Stimulated activated CD4-positive, alpha-beta T cell treated with anti-CD3 and anti-CD28 coated beads, Interleukin-1b, Interleukin-23, amount 100 ng/mL, for 24 hours (primary cell): ENCODE measurements at regions not wholly inside any gene's neighbourhood (a gene's known extent, or its start where the extent isn't known, plus 50 kb on each side); places are given as distances from the start of the nearest gene placed in this dataset.

Source experiments
- DNase-seq, 4 experiments: peaks; one replicate each; pipeline ENCODE4 v3.0.0-alpha.2; 2020; ENCODE audit warnings: low read depth in 4 of 4, low spot score in 1 of 4

DNA sequence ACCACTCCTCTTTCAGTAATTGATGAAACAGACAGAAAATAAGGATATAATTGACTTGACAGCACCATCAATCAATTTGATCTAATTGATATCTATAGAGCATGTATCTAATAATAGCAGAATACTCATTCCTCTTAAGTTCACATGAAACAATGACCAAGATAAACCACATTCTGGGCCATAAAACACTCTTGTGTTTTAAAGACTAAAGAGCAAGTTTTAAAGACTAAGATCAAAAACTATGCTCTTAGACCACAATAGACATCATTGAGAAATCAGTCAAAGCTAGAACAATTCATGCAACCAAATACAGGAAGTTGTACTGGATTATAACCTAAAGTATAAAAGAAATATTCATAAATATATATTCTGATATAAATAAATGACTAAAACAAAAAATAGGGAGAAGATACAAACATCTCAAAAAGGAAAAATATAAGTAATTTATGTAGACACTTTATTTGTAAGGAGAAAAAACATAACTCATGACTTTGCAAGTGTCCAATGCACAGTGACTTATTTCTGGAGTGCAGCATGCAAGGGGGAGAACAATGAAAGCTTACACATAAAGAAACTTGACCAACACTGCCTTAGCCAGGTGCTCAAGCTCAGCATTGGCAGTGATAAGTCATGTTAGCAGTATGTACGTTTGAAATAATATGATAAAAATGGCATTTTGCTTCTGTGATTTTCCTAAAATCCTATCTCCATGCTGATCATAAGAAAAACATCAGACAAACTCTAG, 312.7 kb upstream of the IGFBP3 start:
- no peak for DNase-seq

DNA sequence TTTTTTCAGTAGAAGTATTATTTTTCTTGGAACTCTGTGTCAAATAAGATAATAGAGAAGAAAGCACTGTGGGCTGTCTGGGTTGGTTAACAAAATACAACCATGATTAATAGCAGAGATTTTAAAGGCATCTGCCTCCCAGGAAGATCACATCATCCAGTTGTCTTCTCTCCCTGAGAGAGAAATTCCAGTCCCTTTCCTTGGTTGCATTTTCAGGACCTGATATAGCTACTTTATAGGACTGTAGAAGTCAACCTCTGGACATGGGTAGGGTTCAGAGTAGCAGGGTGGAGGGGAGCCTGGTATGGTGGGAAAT, 309.9 kb upstream of the IGFBP3 start:
- DNase-seq, result no peak

DNA sequence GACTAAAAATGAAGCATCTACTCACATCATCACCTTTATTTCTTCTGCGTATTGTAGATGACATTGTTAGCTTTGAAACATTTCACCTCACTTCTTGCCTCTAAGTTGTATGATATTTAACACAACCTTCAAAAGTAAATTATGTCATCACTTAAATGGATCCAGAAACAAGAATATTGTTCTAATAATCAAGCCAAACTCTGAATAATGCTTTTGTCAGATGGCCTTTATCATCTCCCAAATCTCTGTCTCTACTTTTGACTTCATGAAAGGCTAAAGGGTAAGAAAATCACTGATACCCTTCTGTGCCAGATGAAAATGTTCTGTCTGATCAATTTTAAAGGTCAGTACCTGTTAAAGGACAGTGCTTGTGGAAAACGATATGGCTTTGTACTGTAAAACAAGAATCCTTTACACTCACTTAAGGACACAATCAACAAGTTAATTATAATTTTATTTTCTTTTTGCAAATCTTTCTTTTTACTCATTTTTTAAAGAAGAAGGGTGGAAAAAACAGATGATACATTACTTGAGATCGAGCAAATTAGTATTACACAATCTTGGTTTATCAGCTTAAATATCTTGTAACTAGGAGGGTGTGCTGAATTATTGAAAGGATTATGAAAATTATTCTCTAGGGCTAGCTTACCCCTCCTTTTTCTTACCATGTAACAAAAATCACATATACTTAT, 309.4 kb upstream of the IGFBP3 start:
- no peak for DNase-seq

DNA sequence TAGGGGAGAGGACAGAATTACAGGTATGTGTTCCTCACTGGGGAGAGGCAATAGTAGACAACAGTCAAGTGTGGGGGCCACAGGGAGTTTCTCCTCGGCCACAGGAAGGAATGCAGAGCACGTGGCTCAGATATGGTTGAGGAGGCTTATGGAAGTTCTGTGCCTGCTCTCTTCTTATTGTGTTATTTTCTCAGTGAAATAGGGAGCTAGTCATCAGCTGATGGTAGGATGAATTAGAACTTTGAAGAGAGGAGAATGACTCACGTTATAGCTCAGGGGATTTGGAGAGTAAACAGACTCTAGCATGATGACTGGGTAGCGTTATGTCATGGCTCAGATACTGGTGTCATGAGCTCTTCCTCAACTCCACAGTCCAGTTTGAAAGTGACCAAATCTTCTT, 308.3 kb upstream of the IGFBP3 start:
- DNase-seq, result no peak

DNA sequence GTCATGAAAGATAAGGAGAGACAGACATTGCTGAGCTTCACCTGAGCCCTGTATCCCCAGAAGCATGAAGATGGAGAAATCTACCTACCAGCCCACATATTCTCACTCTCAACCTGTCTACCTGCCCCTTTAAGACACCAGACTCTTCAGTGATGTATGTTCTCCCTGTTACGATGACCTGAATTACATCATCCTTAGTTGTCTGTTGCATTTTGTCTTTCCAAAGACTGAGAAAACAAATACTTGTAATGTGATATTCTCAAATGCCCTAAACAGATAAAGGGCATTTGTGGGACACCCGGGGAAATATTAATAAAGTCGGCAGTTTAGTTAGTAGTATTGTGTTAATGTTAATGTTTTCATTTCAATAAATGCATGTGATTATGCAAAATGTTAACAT, 305.8 kb upstream of the IGFBP3 start:
- DNase-seq, result no peak

DNA sequence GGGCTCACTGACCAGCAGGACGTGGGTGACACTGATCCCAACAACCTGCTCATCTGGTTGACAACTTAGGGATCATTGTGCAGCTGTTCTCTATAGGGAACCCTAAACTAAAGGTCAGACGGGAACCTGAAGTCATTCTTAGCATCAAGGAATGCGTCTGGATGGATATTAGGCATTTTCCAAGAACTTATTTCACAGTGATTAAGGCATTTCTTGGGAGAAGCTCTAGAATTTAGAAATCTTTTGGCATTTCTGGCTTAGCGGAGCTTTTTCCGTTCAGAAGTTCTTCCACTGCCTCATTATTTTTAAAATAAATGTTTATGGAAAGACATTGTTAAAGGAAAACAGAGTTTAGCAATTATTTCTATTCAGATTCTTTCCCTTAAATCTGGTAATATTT, 303.3 kb upstream of the IGFBP3 start:
- DNase-seq, result no peak

DNA sequence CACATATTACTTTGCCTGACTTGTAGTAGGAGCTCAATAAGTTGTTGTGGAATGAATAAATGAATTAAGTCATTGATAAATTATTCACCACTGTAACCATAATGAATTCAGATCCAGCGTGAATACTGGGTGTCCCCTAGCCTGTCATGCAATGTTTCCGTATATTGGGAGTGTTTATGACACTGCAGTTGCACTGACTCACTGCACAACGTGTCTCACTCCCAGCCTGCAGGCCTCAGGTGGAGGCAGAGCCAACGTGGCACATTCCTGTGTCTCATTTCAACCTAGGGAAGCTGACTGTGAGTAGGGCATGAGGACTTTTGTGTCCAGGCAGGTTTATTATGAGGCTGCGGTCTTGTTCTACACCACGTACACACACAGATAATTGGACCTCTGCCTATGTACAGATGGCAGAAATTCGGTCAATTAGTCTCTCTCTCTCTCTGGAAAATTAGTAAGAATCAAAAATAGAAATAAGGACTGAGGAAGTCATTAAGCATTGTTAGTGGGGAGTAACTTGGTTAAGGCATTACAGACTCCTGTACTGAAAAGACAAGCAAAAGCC, 299.1 kb upstream of the IGFBP3 start:
- no peak for DNase-seq

DNA sequence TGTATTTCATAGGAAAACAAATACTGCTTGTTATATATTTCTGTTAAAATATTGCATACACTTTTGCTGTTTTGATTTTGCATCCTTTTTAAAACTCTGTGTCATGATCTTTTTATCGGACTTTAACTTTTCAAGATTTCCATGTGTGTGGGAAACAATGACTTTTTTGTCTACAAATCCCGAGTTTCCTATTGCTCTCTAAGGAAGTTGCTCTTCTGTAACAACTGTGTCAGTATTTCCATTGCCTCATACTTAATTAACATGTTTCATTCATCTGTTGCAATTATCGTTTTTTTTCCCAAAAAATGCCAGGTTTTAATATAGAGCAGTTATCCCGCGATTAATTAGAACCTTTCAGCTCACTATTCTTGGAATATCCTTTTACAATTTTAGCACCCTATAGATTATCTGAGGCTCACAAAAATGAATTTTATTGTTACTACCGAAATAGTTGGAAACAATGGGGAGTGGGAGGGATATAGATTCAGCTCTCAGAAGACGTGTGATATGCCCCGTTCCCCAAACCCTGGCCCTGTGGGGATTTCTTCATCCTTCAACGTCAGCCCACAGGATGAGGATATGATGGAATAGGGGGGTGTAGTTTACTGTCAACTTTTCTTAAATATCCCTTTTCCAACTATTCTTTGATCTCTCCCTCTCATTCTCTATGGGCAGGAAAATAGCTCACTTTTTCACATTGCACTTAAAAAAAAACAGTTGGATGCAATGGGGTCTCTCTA, 297.6 kb upstream of the IGFBP3 start:
- no peak for DNase-seq

DNA sequence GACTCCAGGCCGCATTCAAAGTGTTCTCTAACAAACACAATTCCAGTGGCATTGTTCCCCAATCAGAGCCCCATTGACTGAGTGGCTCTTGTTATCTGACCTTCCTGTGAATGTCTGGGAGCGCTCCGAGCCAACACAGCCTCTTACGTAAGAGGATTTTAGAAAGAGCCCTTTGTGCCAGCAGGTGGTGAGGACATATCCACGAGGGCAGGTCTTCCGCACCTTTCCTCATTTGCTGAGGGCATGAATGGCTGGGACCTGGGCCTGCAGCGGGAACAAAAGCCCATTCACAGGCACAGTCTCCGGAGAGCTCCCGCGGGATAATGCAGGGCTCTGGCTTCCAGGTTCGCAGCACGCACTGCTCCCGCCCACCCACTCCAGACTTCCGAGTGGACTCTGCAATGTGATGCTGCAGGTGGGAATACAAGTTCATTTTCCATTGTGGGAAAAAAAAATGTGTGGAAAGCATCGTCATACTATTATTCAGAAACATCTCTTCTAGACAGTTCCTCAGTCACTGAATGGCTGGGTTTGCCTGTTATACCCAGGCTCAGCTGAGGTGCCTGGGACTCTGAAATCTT, 295.0 kb upstream of the IGFBP3 start:
- no peak for DNase-seq

DNA sequence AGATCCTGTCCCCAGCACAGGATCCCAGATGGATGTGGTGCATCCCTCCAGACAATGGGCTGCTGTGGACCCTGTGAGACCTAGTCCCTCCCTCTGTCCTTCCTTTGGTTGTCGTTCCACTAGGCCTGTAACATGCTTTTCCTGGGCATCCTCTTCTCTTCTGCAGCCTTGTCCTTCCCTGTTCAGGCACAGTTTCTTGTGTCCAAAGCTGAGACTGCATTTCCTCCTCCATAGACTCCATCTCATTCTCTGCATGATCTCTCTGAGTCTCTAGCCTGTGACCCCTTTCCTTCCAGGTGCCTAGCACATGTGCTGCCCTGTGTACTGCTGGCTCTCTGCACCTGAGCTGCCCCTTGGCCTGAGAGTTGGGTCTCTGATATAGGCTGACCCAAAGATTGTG, 293.5 kb upstream of the IGFBP3 start:
- DNase-seq, result no peak

DNA sequence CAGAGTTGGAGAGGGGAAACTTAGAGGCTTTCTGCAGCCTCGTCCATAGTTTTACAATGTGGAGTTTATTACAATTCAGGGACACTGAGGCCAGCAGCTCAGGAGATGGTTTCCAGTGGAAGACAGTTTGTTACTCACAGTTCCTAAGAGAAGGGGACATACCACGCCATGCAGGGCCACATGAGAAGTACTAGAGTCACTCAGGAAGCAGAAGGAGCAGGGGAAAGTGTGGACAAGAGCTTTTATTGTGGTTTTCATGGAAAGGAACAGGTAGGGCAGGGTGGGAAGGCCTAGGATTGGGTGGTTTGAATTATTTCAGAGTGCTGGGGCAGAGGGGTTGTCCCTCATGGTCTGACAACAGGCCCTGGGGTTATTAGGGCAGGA, 292.1 kb upstream of the IGFBP3 start:
- no peak for DNase-seq

DNA sequence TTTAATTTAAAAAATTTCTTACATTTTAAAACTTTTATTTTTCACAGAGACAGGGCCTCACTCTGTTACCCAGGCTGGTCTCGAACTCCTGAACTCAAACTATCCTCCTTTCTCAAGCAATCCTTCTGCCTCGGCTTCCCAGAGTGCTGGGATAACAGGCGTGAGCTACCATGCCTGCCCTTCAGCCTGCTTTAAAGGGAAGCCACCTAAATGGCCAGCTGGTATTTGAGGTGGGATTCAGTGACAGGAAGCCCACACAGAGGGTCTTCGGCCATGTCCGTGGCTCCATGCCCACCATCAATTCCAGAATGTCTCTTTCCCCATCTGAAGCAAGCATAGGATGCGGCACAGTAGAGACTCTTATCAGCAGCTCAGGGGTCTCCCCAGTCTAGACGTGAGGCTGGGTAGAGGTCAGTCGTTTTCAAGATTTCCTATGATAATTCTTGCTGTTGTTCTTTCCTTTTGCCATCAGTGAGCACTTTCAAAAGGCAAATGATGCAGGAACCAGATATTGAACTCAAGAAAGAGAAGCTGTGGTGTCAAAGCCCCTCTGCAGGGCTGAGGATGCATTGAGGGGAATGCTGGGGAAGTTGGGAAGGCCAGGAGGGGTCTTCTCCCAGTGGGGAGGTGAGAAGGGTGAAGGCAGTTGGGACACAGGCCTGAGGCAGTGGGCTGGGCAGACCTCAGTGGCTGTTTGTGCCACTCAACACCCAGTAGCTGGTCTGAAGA, 291.5 kb upstream of the IGFBP3 start:
- no peak for DNase-seq

DNA sequence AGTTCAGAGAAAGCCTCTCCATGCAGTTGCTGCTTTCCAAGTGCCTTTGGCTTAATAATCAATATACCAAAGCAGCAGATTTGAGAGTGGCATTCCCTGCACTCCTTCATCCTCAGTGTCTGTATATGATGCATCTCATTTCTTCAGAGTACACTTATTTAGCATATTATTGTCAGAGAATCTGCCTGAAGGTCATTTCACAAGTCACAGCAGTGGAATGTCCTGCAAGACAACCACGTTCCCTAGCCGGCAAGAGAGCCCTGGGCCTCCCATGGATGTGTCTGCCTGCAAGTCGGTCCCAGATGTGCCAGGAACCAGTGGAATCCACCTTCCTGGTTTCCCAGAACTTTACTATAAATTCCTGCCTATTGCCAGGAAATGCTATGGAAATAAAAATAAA, 289.4 kb upstream of the IGFBP3 start:
- DNase-seq, result no peak

DNA sequence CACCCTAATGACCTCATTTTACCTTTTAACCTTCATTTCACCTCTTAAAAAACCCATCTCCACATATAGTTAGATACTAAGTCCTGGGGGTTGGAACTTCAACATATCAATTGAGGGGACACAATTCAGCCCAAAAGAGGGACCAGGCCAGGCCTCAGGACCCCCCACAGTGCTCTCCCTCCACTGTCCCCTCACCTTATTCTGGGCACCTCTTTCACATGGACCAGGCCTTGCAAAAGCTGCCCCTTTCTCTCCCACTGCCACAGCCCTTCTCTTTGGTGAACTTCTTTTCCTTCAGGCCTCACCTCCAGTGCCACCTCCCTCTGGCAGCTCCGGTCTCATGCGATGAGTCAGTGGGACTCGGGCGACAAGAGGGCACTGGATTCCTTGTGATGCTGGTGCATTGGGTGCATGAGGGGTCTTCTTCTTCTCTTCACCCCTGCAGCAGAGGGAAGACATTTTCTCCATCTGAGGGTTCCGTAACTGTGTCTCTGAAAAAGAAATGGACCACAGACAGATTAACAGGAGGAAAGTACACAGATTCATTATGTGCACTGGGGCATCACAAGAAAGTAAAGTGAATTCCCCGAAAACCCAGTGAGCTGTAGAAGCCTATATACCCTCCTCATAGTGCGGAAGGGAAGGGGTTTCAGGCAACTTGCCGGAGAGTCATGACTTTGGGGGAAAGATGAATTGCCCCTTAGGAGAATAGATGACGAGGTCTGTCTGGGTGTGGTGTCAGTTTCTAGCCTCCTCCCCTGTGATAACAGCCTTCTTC, 288.7 kb upstream of the IGFBP3 start:
- no peak for DNase-seq

DNA sequence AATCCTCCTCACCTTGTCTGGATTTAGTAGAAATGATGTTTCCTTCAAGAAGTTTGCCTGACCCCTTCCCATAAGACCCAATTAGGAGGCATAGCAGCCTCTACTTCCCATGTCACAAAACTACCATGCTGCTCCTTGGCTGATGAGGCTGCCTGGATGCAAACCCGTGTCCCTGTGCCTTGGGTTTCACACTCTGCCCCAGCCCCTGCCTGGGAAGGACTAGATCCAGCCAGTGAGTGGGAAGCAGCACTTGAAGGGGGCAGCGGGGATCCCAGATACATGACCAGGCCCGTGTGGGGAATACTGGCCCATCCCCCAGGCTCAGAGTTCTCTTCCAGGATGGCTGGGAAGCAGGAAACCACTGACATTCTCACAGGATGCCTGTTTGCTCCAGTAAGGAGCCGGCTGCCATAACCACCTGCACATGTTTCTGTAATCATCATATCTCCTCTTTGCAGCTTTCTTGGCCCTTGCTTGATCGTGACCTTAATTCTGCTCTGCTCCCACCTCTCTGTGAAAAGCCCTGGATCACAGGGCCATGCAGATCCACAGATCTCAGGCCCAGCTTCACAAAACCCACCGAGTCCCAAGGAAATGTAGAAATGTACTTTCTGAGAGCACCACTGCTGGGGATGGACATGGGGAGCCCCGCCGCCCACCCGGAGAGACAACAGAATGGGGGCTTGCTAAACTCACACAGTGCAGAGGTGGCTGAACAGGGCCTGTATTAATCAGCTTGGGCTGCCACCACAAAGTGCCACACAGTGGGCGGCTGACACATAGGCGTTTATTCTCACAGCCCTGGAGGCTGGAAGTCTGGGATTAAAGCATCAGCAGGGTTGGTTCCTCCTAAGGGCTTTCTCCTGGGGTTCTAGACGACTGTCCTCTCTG, 287.8 kb upstream of the IGFBP3 start:
- DNase-seq, result no peak

DNA sequence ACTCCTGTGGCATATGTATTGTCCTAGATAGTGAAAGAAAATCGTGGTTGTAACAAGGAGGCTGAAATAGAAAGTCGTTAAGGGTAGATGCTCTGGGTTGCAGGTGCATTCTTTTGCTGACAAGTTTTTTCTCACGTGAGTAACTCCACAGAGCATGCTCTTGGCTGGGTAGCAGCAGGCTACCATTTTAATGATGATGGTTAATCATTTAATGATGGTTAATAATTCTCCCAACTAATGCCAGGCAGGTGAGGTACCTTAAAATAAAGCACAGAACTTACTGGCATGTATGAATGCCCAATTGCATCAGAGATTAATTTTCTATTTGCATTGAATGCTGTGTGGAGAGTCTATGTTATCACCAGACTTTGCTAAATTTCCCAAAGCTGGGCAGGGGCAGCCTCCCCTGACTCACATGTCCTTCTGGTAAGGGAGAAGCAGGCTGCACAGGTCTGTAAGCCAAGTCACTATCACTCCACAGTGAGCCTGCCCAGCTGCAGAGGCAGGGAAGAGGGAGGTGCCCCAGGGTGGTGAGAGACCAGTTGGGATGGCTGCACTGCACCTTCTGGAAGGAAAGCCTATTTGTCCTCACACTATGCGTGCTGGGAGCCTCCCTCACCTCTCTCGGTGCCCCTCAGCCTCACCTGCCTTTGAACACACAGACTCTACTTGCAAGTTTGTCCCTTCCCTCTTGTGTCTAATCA, 287.0 kb upstream of the IGFBP3 start:
- no peak for DNase-seq

DNA sequence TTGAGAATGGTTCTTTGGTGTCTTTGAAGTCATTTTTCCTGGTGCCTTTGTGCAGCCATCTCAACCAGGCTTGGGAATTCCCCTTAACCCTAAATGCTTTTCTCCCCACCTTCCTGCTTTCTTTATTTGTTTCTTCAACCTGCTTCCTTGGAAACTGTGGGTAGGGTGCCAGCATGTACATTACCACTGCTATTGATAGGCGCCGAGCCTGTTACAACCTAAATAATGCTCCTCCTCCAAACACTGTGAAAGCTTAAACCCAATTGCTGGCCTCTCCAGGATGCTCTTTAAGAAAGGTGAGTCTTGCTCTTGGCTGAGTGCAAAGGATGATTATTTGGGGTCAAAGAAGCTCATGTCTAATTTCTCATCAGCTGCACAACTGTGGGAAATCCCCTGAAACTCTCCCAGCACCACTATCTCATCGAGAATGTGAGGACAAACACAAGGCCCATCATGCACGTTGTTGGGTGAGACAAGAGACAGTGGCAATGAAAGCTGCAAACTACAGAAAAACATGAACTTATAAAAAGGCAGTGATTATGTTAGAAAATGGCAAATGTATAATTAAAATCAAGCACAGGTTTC, 285.5 kb upstream of the IGFBP3 start:
- no peak for DNase-seq

DNA sequence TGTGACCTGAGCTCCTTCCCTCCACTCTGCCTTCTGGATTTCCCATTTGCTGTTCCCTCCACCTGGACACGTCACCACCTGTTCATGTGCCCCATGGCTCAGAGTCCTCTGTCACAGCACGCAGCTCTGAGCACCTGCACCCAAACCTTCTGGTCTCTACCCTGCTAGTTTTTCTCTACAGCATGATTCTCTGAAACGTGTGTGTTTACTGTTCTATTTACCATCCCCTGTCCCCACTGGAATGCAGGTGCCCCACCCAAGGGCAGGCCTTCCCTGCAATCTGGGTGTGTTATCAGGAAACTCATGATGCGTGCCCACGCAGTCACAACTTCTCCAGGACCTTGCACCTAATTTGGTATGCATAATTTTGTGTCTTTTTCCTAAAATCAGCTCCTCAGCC, 284.4 kb upstream of the IGFBP3 start:
- DNase-seq, result no peak
